Mesenchymal stem cell (in vitro differentiated cells and primary cell): ENCODE measurements at regions not wholly inside any gene's neighbourhood (a gene's known extent, or its start where the extent isn't known, plus 50 kb on each side); places are given as distances from the start of the nearest gene placed in this dataset.

Experiments used
- DNase-seq: peaks from one replicate; pipeline ENCODE4 v3.0.0-alpha.2; 2013
- H2AFZ ChIP-seq: one replicate; pipeline ENCODE4 v1.6.1; 2013; ENCODE audit warnings: low read depth, mild to moderate bottlenecking, control low read depth, inconsistent platforms, low read length, moderate library complexity
- H2AK5ac ChIP-seq: 2 replicates; pipeline ENCODE4 v1.6.1; 2013; ENCODE audit warnings: low read length, moderate library complexity, mild to moderate bottlenecking, inconsistent platforms; ENCODE audit not compliant: severe bottlenecking
- H2BK120ac ChIP-seq: one replicate; pipeline ENCODE4 v1.6.1; 2013; ENCODE audit warnings: low read depth, mild to moderate bottlenecking, inconsistent platforms, low read length, moderate library complexity
- H2BK12ac ChIP-seq, 2 experiments: one replicate each; pipeline ENCODE4 v1.6.1; 2013; ENCODE audit warnings: inconsistent platforms in 2 of 2, low read length in 2 of 2, mild to moderate bottlenecking in 2 of 2, moderate library complexity in 2 of 2, control low read depth in 1 of 2
- H2BK15ac ChIP-seq: one replicate; pipeline ENCODE4 v1.6.1; 2013; ENCODE audit warnings: mild to moderate bottlenecking, low read depth, inconsistent platforms; ENCODE audit not compliant: poor library complexity, severe bottlenecking
- H2BK5ac ChIP-seq: 2 replicates; pipeline ENCODE4 v1.6.1; 2013; ENCODE audit warnings: low read depth, mild to moderate bottlenecking, low read length, control low read depth, inconsistent platforms; ENCODE audit not compliant: poor library complexity, severe bottlenecking
- H3K14ac ChIP-seq, 2 experiments: one replicate each; pipeline ENCODE4 v1.6.1; 2013; ENCODE audit warnings: inconsistent platforms in 2 of 2, low read length in 2 of 2, control low read depth in 1 of 2, mild to moderate bottlenecking in 1 of 2, moderate library complexity in 1 of 2
- H3K18ac ChIP-seq, 2 experiments: one replicate each; pipeline ENCODE4 v1.6.1; 2013; ENCODE audit warnings: inconsistent platforms in 2 of 2, low read length in 2 of 2, control low read depth in 1 of 2, low read depth in 1 of 2, mild to moderate bottlenecking in 1 of 2
- H3K23ac ChIP-seq, 2 experiments: one replicate each; pipeline ENCODE4 v1.6.1; 2013; ENCODE audit warnings: inconsistent platforms in 2 of 2, low read length in 2 of 2, mild to moderate bottlenecking in 2 of 2, moderate library complexity in 2 of 2, control low read depth in 1 of 2
- H3K27ac ChIP-seq: 2 replicates; pipeline ENCODE4 v1.5.1; 2013; ENCODE audit warnings: mild to moderate bottlenecking, moderate library complexity, low read length, control low read depth, inconsistent platforms; ENCODE audit not compliant: poor library complexity, severe bottlenecking
- H3K27me3 ChIP-seq, 2 experiments: 2 replicates each; pipeline versions ENCODE4 v1.6.1 to v1.7.0; 2013; ENCODE audit warnings: low read length in 2 of 2, mild to moderate bottlenecking in 2 of 2, moderate library complexity in 2 of 2, control low read depth in 1 of 2, inconsistent platforms in 1 of 2; ENCODE audit not compliant: control insufficient read depth in 1 of 2, insufficient read depth in 1 of 2
- H3K36me3 ChIP-seq, 2 experiments: 2 replicates each; pipeline versions ENCODE4 v1.6.1 to v1.7.0; 2013; ENCODE audit warnings: low read length in 2 of 2, control low read depth in 1 of 2, inconsistent platforms in 1 of 2, low read depth in 1 of 2, mild to moderate bottlenecking in 1 of 2; ENCODE audit not compliant: insufficient read depth in 2 of 2, control insufficient read depth in 1 of 2
- H3K4ac ChIP-seq, 2 experiments: one replicate each; pipeline ENCODE4 v1.6.1; 2013; ENCODE audit warnings: inconsistent platforms in 2 of 2, low read length in 2 of 2, mild to moderate bottlenecking in 2 of 2, moderate library complexity in 2 of 2, control low read depth in 1 of 2, low read depth in 1 of 2
- H3K4me1 ChIP-seq: 2 replicates; pipeline ENCODE4 v1.6.1; 2013; ENCODE audit warnings: low read depth, low read length, control low read depth; ENCODE audit not compliant: control insufficient read depth, insufficient read depth
- H3K4me2 ChIP-seq: 2 replicates; pipeline ENCODE4 v1.6.1; 2013; ENCODE audit warnings: low read length, mild to moderate bottlenecking, inconsistent platforms; ENCODE audit not compliant: poor library complexity, severe bottlenecking
- H3K4me3 ChIP-seq, 2 experiments: 2 replicates each; pipeline versions ENCODE4 v1.5.1 to v1.7.0; 2013; ENCODE audit warnings: low read length in 2 of 2, mild to moderate bottlenecking in 2 of 2, control low read depth in 1 of 2, low read depth in 1 of 2; ENCODE audit not compliant: insufficient read depth in 1 of 2
- H3K79me1 ChIP-seq: replicated peaks from 2 replicates; pipeline ENCODE4 v1.6.1; 2013; ENCODE audit warnings: mild to moderate bottlenecking, control low read depth, low read length, inconsistent platforms; ENCODE audit not compliant: poor library complexity, severe bottlenecking
- H3K9ac ChIP-seq: 2 replicates; pipeline ENCODE4 v1.7.0; 2013; ENCODE audit warnings: mild to moderate bottlenecking, low read length, moderate library complexity
- H3K9me3 ChIP-seq: 2 replicates; pipeline ENCODE4 v1.7.0; 2013; ENCODE audit warnings: mild to moderate bottlenecking, low read length; ENCODE audit not compliant: control insufficient read depth
- H4K8ac ChIP-seq: one replicate; pipeline ENCODE4 v1.6.1; 2013; ENCODE audit warnings: inconsistent platforms, mild to moderate bottlenecking, low read length, moderate library complexity
- H4K91ac ChIP-seq: one replicate; pipeline ENCODE4 v1.6.1; 2013; ENCODE audit warnings: mild to moderate bottlenecking, low read length, inconsistent platforms
- WGBS: methylation state at CpG from one replicate; pipeline ENCODE4 v1.1.7; 2013; ENCODE audit warnings: mixed read lengths; 5-methylcytosine and 5-hydroxymethylcytosine counted together

DNA sequence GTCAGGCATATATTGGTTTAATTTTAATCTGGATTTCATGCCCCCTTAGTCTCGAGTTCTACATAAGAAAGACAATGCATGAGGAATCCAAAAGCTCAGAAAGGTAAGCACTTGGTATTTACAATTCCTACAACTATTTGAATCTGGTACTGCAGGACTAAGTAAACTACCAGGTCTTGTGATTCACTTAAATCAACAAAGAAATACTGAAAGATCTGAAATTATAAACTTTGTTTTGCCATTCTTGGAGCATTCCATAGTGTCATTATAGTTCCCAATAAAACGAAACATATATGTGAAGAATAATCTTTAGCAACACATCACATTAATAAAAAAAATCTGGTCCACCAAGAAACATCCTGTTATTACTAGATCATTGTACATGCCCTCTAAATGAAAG is 482.3 kb downstream of the ANKRD50 start:
- no peaks in the 10 kb centered on the region for H3K36me3 ChIP-seq
- WGBS, result 83% methylated on average over 1 of the region's 2 CpGs

DNA sequence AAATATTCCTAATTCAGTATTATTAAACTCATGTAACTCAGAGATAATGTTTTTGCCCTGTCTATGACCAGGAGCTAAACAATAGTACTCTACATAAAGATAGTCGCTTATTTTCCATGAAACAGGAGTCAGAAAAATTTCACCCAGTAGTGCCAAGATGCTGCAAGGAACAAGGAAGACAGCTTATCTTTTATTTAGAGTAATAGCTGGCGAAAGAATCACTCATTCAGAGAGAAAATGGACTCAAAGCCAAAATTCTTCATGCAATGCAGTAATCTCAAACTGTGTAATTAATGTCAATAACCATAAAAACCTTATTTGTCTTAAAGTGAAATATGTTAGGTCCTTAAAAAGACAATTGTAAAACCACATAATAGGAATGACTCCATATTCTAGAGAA is 477.8 kb downstream of the ANKRD50 start:
- H2BK15ac ChIP-seq, result no peak overlapping the region
- no peak overlapping the region for H3K9ac ChIP-seq
- H3K79me1 ChIP-seq, result no peaks in the 10 kb centered on the region
- no peak overlapping the region for H4K91ac ChIP-seq
- H2AK5ac ChIP-seq, result no peak overlapping the region
- H3K4me3 ChIP-seq, result no peak overlapping the region
- no peak overlapping the region for H3K27ac ChIP-seq
- H3K9me3 ChIP-seq, result no peaks in the 10 kb centered on the region
- H3K4ac ChIP-seq, result no peak overlapping the region
- no peak overlapping the region for H3K4me2 ChIP-seq
- no peaks in the 10 kb centered on the region for H3K36me3 ChIP-seq
- H2AFZ ChIP-seq, result no peak overlapping the region
- H2BK12ac ChIP-seq, result no peak overlapping the region
- no CpG with 5 or more reads among the region's 2 CpGs for WGBS
- H2BK120ac ChIP-seq, result no peak overlapping the region
- no peak for DNase-seq
- H2BK5ac ChIP-seq, result no peak overlapping the region
- H3K27me3 ChIP-seq, result no peaks in the 10 kb centered on the region
- H3K23ac ChIP-seq, result no peak overlapping the region
- no peak overlapping the region for H3K18ac ChIP-seq
- H3K4me1 ChIP-seq, result no peaks in the 10 kb centered on the region
- no peak overlapping the region for H4K8ac ChIP-seq
- no peak overlapping the region for H3K14ac ChIP-seq

More for the DNA sequence above, 482.3 kb downstream of the ANKRD50 start:
- Histone ChIP-seq H3K4me1 (no peaks in the 10 kb centered on the region), H3K4me3 (no peak overlapping the region), H2AFZ (no peak overlapping the region), H2BK5ac (no peak overlapping the region), H3K27me3 (no peaks in the 10 kb centered on the region), H3K4ac (no peak overlapping the region), H3K27ac (no peak overlapping the region), H2BK15ac (no peak overlapping the region), H3K14ac (no peak overlapping the region), H3K23ac (no peak overlapping the region), H3K18ac (no peak overlapping the region), H3K9me3 (peaks cover 9% of the 10 kb centered on the region), H2BK12ac (no peak overlapping the region), H3K9ac (no peak overlapping the region), H3K79me1 (no peaks in the 10 kb centered on the region), H2AK5ac (no peak overlapping the region), H3K4me2 (no peak overlapping the region), H2BK120ac (no peak overlapping the region), H4K91ac (no peak overlapping the region), H4K8ac (no peak overlapping the region)
- DNase-seq, result no peak

DNA sequence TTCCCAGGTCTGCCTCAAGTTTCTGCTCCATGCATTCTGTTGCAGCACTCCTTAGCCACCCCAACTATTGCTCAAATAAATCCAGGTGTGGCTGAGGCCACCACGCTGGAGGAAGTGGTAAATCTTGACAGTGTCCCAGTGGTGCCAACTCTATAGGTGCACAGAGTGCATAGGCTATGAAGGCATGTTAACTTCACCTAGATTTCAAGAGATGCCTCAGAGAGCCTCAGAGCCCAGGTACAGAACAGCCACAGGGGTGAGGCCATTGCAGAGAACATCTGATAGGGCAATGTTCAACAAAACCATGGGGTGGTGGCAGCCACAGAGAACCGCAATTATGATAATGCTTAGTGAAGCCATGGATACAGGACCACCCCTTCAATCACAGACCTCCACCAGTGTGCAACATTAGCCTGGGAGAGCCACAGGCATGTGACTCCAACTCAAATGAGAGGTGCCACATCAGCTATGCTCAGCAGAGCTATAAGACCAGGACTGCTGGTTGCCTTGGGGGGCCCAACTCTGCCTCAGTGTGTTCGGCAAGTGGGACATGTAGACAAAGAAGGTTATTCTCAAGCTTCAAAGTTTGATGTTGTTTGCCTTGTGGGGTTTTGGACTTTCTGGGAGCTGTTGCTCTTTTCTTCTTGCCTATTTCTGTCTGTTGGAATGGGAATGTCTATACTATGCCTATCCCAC is 468.7 kb downstream of the ANKRD50 start:
- DNase-seq, result no peak
- H2AFZ ChIP-seq, result no peak overlapping the region
- H3K9ac ChIP-seq, result no peak overlapping the region
- peak overlapping the region in 1 of 2 experiments; percentile 11 for H3K14ac ChIP-seq
- no peak overlapping the region for H4K91ac ChIP-seq
- no peaks in the 10 kb centered on the region for H3K27me3 ChIP-seq
- no peak overlapping the region for H3K27ac ChIP-seq
- no peak overlapping the region for H4K8ac ChIP-seq
- H3K79me1 ChIP-seq, result no peaks in the 10 kb centered on the region
- H3K36me3 ChIP-seq, result no peaks in the 10 kb centered on the region
- no peak overlapping the region for H2BK5ac ChIP-seq
- no peaks in the 10 kb centered on the region for H3K4me1 ChIP-seq
- no peak overlapping the region for H3K4me2 ChIP-seq
- H3K18ac ChIP-seq, result no peak overlapping the region
- H2BK120ac ChIP-seq, result no peak overlapping the region
- no peak overlapping the region for H2AK5ac ChIP-seq
- H2BK12ac ChIP-seq, result no peak overlapping the region
- no peak overlapping the region for H2BK15ac ChIP-seq
- no peak overlapping the region for H3K4ac ChIP-seq
- 74% methylated on average over 3 of the region's 3 CpGs for WGBS
- no peaks in the 10 kb centered on the region for H3K9me3 ChIP-seq
- H3K4me3 ChIP-seq, result no peak overlapping the region
- no peak overlapping the region for H3K23ac ChIP-seq

DNA sequence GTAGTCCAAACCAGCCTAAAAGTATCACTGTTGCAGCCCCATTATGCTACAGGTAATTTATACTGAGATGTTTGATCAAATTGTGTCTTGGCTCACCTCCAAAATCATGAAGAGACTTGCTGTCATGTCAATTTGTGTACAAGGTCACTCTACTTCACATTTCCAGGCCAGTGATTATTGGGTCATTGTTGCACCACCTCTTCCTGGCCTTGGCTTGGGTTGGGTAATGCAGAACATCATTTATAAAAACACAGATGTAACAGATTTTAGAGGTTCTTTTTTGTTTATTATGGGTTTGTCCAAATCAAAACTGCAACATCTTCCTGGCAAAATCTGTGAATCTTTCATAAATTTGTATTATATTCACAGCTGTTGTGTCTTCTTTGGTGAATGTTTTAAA is 459.5 kb downstream of the ANKRD50 start:
- no peak overlapping the region for H2BK15ac ChIP-seq
- H2AK5ac ChIP-seq, result no peak overlapping the region
- H4K91ac ChIP-seq, result no peak overlapping the region
- no peak overlapping the region for H3K14ac ChIP-seq
- no peaks in the 10 kb centered on the region for H3K79me1 ChIP-seq
- H3K4me2 ChIP-seq, result no peak overlapping the region
- H3K4ac ChIP-seq, result no peak overlapping the region
- no peak for DNase-seq
- no peaks in the 10 kb centered on the region for H3K36me3 ChIP-seq
- H3K9ac ChIP-seq, result no peak overlapping the region
- H3K4me3 ChIP-seq, result no peak overlapping the region
- no peak overlapping the region for H2BK12ac ChIP-seq
- no peak overlapping the region for H3K18ac ChIP-seq
- H4K8ac ChIP-seq, result no peak overlapping the region
- H2BK5ac ChIP-seq, result no peak overlapping the region
- H3K23ac ChIP-seq, result no peak overlapping the region
- H3K27me3 ChIP-seq, result no peaks in the 10 kb centered on the region
- no peak overlapping the region for H2BK120ac ChIP-seq
- no peaks in the 10 kb centered on the region for H3K4me1 ChIP-seq
- H3K9me3 ChIP-seq, result no peaks in the 10 kb centered on the region
- no peak overlapping the region for H3K27ac ChIP-seq
- H2AFZ ChIP-seq, result no peak overlapping the region
